DOHH2 (cell line): ENCODE measurements at regions not wholly inside any gene's neighbourhood (a gene's known extent, or its start where the extent isn't known, plus 50 kb on each side); places are given as distances from the start of the nearest gene placed in this dataset.

Experiments used
- EZH2phosphoT487 ChIP-seq: fragments of 200-600 bp; sonication (generic); IDR thresholded peaks from 2 replicates; pipeline ENCODE4 v1.6.1; 2017; ENCODE audit warnings: borderline replicate concordance, mild to moderate bottlenecking, antibody characterized with exemption, low read length, moderate library complexity, mixed read lengths
- TF ChIP-seq, protein P1 (sequence below): fragments of 200-600 bp; sonication (generic); IDR thresholded peaks from one replicate; pipeline ENCODE4 v1.5.1; 2014; ENCODE audit warnings: antibody characterized with exemption, mild to moderate bottlenecking, low read depth, low read length; ENCODE audit not compliant: poor library complexity, severe bottlenecking

DNA sequence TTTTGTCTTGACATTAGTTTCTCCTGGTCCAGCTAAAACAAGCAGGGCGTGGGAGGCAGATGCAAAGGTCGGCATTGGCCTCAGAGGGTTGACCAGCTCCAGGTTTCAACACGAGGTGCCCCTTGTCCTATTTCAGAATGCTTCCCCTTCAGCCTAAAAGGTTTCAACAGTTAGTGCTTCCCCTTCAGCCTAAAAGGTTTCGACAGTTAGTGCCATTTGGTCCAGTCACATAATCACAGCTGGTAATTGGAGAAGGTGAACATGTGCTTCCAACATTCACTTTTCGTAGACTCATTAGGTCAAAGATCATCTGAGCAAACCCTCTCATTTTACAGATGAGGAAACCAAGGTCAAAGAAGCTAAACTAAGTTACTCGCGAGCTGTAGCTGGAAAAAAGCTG, 270.3 kb upstream of the MAP3K1 start:
- TF ChIP-seq, protein P1, sequence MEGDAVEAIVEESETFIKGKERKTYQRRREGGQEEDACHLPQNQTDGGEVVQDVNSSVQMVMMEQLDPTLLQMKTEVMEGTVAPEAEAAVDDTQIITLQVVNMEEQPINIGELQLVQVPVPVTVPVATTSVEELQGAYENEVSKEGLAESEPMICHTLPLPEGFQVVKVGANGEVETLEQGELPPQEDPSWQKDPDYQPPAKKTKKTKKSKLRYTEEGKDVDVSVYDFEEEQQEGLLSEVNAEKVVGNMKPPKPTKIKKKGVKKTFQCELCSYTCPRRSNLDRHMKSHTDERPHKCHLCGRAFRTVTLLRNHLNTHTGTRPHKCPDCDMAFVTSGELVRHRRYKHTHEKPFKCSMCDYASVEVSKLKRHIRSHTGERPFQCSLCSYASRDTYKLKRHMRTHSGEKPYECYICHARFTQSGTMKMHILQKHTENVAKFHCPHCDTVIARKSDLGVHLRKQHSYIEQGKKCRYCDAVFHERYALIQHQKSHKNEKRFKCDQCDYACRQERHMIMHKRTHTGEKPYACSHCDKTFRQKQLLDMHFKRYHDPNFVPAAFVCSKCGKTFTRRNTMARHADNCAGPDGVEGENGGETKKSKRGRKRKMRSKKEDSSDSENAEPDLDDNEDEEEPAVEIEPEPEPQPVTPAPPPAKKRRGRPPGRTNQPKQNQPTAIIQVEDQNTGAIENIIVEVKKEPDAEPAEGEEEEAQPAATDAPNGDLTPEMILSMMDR: no peak
- TF ChIP-seq EZH2phosphoT487: no peak
